ENCODE measurements at regions not wholly inside any gene's neighbourhood (a gene's known extent, or its start where the extent isn't known, plus 50 kb on each side); places are given as distances from the start of the nearest gene placed in this dataset.

DNA sequence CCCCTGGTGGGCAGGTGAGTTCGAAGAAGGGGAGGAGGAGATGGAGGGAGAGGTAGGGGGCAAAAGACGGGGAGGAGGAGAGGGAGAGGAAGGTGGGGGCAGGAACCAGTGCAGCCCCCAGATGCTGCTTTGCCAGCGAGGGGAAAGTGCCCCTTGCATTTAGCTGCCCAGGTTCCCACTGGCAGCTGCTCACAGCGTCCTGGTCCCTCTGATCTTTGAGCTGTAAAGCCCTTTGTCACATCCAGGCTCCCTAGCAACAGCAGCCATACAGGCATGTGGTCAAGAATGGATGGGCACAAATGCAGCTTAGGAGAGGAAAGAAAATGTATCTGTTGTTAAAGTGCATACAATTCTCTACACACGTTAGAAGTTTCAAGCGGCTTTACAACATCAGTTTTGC lies 160.9 kb downstream of the CD83 start:
- Mint-ChIP-seq H3K27ac (no peak overlapping the region), H3K4me3 (no peak overlapping the region), H3K4me1 (peaks cover 22 to 36% of the 10 kb centered on the region in 2 donors), H3K27me3 (ENCODE audit: low read depth in 2 of 2) (peaks cover 0 to 2% of the 10 kb centered on the region in 2 donors), H3K36me3 (no peaks in the 10 kb centered on the region), H3K9me3 (peaks cover 0 to 4% of the 10 kb centered on the region in 2 donors)
- Histone ChIP-seq H3K9me3 (ENCODE audit: control insufficient read depth, insufficient read depth, low read length) (peaks cover 4% of the 10 kb centered on the region), H3K27ac (ENCODE audit: low read length) (no peak overlapping the region), H3K4me3 (ENCODE audit: low read length) (no peak overlapping the region), H3K27me3 (ENCODE audit: control insufficient read depth, insufficient read depth, low read length) (no peaks in the 10 kb centered on the region), H3K4me1 (ENCODE audit: control insufficient read depth, insufficient read depth, low read length) (peaks cover 36% of the 10 kb centered on the region), H3K36me3 (ENCODE audit: control insufficient read depth, insufficient read depth, low read length) (no peaks in the 10 kb centered on the region)
- intact Hi-C loops (cut with micrococcal nuclease): no loop called here
- DNase-seq (no peak), ATAC-seq (no peak)
- TF ChIP-seq, protein P1, sequence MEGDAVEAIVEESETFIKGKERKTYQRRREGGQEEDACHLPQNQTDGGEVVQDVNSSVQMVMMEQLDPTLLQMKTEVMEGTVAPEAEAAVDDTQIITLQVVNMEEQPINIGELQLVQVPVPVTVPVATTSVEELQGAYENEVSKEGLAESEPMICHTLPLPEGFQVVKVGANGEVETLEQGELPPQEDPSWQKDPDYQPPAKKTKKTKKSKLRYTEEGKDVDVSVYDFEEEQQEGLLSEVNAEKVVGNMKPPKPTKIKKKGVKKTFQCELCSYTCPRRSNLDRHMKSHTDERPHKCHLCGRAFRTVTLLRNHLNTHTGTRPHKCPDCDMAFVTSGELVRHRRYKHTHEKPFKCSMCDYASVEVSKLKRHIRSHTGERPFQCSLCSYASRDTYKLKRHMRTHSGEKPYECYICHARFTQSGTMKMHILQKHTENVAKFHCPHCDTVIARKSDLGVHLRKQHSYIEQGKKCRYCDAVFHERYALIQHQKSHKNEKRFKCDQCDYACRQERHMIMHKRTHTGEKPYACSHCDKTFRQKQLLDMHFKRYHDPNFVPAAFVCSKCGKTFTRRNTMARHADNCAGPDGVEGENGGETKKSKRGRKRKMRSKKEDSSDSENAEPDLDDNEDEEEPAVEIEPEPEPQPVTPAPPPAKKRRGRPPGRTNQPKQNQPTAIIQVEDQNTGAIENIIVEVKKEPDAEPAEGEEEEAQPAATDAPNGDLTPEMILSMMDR (IDR thresholded peaks at IDR 0.05): no peak
- WGBS (ENCODE audit: insufficient coverage): 65% methylated on average over 6 of the region's 6 CpGs

DNA sequence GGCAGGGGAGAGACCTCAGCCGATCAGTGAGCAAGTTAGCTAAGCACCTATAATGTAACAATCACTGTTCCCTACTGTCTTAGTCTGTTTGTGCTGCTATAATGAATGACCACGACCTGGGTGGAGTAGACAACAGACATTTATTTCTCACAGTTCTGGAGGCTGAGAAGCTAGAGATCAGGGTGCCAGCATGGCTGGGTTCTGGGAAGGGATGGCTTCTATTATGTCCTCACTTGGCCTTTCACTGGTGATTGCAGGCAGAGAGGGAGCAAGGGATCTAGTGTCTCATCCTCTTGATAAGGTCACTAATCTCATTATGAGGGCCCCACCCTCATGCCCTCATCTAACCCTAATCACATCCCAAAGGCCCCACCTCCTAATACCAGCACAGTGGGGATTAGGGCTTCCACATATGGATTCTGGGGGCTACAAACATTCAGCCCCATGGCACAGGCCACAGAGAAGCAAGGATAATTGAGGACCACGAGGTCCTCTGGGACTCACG lies 162.5 kb downstream of the CD83 start:
- no peak overlapping the region for H3K4me3 ChIP-seq (ENCODE audit: low read length)
- DNase-seq (no peak), ATAC-seq (no peak)
- TF ChIP-seq, protein P1 (IDR thresholded peaks at IDR 0.05): no peak
- H3K36me3 Mint-ChIP-seq: no peaks in the 10 kb centered on the region
- H3K9me3 Mint-ChIP-seq: peaks cover 0 to 4% of the 10 kb centered on the region in 2 donors
- no peak overlapping the region for H3K27ac Mint-ChIP-seq
- peaks cover 0 to 2% of the 10 kb centered on the region in 2 donors for H3K27me3 Mint-ChIP-seq (ENCODE audit: low read depth in 2 of 2)
- WGBS (ENCODE audit: insufficient coverage): 86% methylated on average over 3 of the region's 4 CpGs
- H3K4me3 Mint-ChIP-seq: no peak overlapping the region
- intact Hi-C loops (cut with micrococcal nuclease): no loop called here
- no peaks in the 10 kb centered on the region for H3K27me3 ChIP-seq (ENCODE audit: control insufficient read depth, insufficient read depth, low read length)
- H3K36me3 ChIP-seq (ENCODE audit: control insufficient read depth, insufficient read depth, low read length): no peaks in the 10 kb centered on the region
- H3K27ac ChIP-seq (ENCODE audit: low read length): no peak overlapping the region
- peaks cover 32% of the 10 kb centered on the region for H3K4me1 ChIP-seq (ENCODE audit: control insufficient read depth, insufficient read depth, low read length)
- peaks cover 22 to 32% of the 10 kb centered on the region in 2 donors for H3K4me1 Mint-ChIP-seq
- peaks cover 4% of the 10 kb centered on the region for H3K9me3 ChIP-seq (ENCODE audit: control insufficient read depth, insufficient read depth, low read length)

DNA sequence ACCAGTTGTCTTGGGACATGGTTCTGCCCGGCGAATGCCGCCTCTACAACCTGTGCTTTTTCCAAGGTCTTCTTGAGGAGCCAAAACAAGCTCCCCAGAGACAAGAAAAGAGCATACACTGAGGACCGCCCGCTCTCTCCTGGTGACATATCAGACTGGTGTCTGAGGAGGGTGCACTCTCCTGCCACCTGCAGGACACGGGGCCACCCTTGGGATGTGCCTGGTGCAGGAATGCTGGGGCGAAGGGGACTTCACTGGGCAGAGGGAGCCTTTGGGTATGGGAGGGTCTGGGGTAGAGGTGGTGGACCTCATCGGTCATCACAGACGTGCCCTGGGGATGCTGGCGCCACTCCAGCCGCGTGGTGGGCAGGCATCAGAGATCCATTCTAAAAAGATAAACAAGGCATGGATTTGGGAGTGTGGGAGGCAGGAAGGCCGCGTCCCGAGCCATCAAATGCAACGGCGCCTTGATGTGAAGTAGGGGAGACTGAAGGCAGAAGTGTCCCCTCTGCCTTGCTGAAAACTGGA lies 163.3 kb downstream of the CD83 start:
- ATAC-seq (no peak), DNase-seq (no peak)
- H3K9me3 Mint-ChIP-seq: peaks cover 0 to 4% of the 10 kb centered on the region in 2 donors
- intact Hi-C loops (cut with micrococcal nuclease): no loop called here
- H3K27ac ChIP-seq (ENCODE audit: low read length): no peak overlapping the region
- no peaks in the 10 kb centered on the region for H3K36me3 Mint-ChIP-seq
- H3K27me3 Mint-ChIP-seq (ENCODE audit: low read depth in 2 of 2): peaks cover 0 to 2% of the 10 kb centered on the region in 2 donors
- peaks cover 22 to 25% of the 10 kb centered on the region in 2 donors for H3K4me1 Mint-ChIP-seq
- no peaks in the 10 kb centered on the region for H3K36me3 ChIP-seq (ENCODE audit: control insufficient read depth, insufficient read depth, low read length)
- no peak overlapping the region for H3K4me3 Mint-ChIP-seq
- peaks cover 4% of the 10 kb centered on the region for H3K9me3 ChIP-seq (ENCODE audit: control insufficient read depth, insufficient read depth, low read length)
- no peak overlapping the region for H3K4me3 ChIP-seq (ENCODE audit: low read length)
- TF ChIP-seq, protein P1 (IDR thresholded peaks at IDR 0.05): no peak
- no peaks in the 10 kb centered on the region for H3K27me3 ChIP-seq (ENCODE audit: control insufficient read depth, insufficient read depth, low read length)
- 97% methylated on average over 17 of the region's 17 CpGs for WGBS (ENCODE audit: insufficient coverage)
- H3K27ac Mint-ChIP-seq: no peak overlapping the region
- peaks cover 24% of the 10 kb centered on the region for H3K4me1 ChIP-seq (ENCODE audit: control insufficient read depth, insufficient read depth, low read length)
